Kidney epithelial cell (primary cell): ENCODE measurements at regions not wholly inside any gene's neighbourhood (a gene's known extent, or its start where the extent isn't known, plus 50 kb on each side); places are given as distances from the start of the nearest gene placed in this dataset.

Experiments used
- DNase-seq: peaks from one replicate; pipeline ENCODE4 v3.0.0-alpha.2; 2010; ENCODE audit warnings: low read depth
- H3K27me3 ChIP-seq: 2 replicates; pipeline ENCODE4 v1.6.0; 2011; ENCODE audit warnings: low read length; ENCODE audit not compliant: control insufficient read depth, insufficient read depth
- H3K36me3 ChIP-seq: 2 replicates; pipeline ENCODE4 v1.5.1; 2011; ENCODE audit warnings: low read length; ENCODE audit not compliant: control insufficient read depth, insufficient read depth
- H3K4me3 ChIP-seq: 2 replicates; pipeline ENCODE4 v1.5.1; 2011; ENCODE audit warnings: low read depth, mild to moderate bottlenecking, control low read depth, low read length
- CTCF ChIP-seq: IDR thresholded peaks from 2 replicates; pipeline ENCODE4 v1.5.1; 2011; ENCODE audit warnings: mild to moderate bottlenecking, moderate library complexity, low read length, control low read depth, inconsistent platforms; ENCODE audit not compliant: insufficient read depth, poor library complexity, severe bottlenecking

DNA sequence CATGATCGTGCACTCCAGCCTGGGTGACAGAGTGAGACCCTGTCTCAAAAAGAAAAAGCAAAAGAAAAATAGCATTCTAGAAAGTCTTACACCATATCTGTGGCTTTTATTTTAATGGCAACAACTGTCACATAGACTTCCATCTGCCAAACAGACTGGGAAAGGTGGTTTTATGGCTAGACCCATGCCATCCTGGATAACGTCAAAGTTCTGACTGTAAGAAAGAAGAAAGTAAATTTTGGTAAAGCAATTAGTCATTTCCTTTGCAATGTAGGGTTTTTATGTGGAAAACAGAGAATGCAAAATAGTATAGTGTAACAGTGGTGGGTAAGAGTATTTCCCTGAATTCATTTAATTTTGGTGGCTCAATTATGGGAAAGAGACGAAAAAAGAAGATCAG, 75.5 kb upstream of the BARX2 start:
- Histone ChIP-seq H3K4me3 (no peak overlapping the region), H3K27me3 (no peaks in the 10 kb centered on the region), H3K36me3 (no peaks in the 10 kb centered on the region)
- TF ChIP-seq CTCF, result no peak
- no peak for DNase-seq

DNA sequence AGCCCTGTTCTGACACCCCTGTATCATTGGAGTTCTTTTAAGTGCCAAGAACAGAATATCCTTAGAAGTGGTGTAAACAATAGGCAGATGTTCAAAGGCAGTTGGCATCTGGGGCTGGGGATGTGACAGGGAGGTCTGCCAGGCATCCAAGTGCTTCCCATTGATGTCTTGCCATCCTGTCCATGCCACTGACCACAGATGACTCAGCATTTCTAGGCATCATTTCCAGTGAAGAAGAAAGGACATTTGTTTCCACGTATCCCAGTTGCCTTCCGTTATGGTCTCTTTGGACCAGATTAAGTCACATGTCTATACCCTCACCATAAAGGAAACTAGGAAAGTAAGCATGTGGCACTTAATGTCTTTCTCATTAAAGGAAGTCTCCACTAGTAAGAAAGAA, 76.7 kb upstream of the BARX2 start:
- no peak for DNase-seq
- H3K36me3 ChIP-seq, result no peaks in the 10 kb centered on the region
- H3K27me3 ChIP-seq, result no peaks in the 10 kb centered on the region
- no peak overlapping the region for H3K4me3 ChIP-seq
- no peak for TF ChIP-seq CTCF

DNA sequence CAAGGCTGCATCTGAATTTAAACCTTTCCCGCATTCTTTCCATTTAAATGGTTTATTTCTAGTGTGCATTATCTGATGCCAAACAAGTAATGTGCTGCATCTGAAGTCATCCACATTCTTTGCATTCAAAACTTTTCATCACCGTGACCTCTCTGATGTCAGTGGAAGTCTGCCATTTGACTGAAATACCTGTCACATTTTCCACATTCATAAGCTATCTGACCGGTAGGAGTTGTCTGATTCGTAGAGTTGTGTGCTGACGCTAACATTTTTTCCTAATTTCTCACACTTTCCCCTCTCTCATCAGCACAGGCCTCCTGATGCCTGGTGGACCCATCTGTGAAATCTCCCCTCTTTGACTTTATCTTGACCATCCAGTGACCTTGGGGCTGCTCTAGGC, 79.9 kb upstream of the BARX2 start:
- no peak overlapping the region for H3K4me3 ChIP-seq
- H3K36me3 ChIP-seq, result no peaks in the 10 kb centered on the region
- no peak for DNase-seq
- H3K27me3 ChIP-seq, result no peaks in the 10 kb centered on the region
- no peak for TF ChIP-seq CTCF

DNA sequence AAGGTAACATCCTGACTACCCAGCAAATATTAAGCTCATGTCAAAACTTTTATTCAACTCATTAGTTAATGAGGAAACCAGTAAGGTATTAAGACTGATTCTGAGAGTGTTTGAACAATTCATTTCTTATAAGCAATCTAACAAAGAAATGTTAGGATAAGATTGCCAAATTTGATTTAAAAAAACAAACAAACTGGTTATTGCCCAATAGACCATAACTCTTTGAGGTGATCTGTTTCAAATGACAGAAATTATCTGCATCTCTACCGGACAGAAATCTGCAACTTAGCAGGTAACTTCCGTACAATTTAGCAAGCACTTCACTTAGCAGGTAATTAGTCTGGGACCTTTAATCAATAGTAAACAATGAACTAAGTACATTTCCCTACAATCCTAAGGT, 82.9 kb upstream of the BARX2 start:
- Histone ChIP-seq H3K4me3 (no peak overlapping the region), H3K27me3 (no peaks in the 10 kb centered on the region), H3K36me3 (no peaks in the 10 kb centered on the region)
- TF ChIP-seq CTCF, result no peak
- DNase-seq, result no peak

DNA sequence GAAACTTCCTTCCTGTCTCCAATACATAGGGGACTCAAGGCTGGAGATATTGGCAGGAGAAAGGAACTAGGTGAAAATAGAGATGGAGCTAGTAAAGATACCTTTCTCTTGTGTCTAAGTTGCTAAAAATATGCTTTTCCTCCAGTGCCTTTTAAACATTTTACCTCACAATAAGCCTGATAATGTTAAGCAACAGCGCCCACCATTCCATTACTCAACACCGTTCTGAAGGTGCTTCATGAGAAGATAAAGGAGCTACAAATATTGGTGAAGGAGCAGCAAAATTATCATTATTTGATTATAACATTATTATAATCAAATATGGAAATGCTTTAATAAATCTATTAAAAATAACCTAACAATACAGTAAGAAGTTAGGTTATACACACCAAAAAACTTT, 83.6 kb upstream of the BARX2 start:
- no peak for DNase-seq
- Histone ChIP-seq H3K4me3 (no peak overlapping the region), H3K36me3 (no peaks in the 10 kb centered on the region), H3K27me3 (no peaks in the 10 kb centered on the region)
- no peak for TF ChIP-seq CTCF

- no peak for TF ChIP-seq CTCF
- Histone ChIP-seq H3K36me3 (no peaks in the 10 kb centered on the region), H3K4me3 (no peak overlapping the region), H3K27me3 (no peaks in the 10 kb centered on the region)
- DNase-seq, result no peak
Observed at GRCh38 chr11:129291546-129291945, 84.1 kb upstream of the BARX2 start.
